Breast epithelium (tissue), 4 donors: ENCODE measurements at regions not wholly inside any gene's neighbourhood (a gene's known extent, or its start where the extent isn't known, plus 50 kb on each side); places are given as distances from the start of the nearest gene placed in this dataset.

Source experiments
- DNase-seq, 2 donors: peaks; one replicate each; pipeline ENCODE4 v3.0.0-alpha.2; 2019; ENCODE audit warnings: low spot score in 2 of 2
- H3K27ac ChIP-seq, 2 donors: fragments of 200-600 bp; sonication (generic) in 1 of 2; one replicate each; pipeline ENCODE4 v1.5.1; 2016 to 2019; ENCODE audit warnings: mild to moderate bottlenecking in 1 of 2
- H3K27me3 ChIP-seq, 2 donors: fragments of 200-600 bp; sonication (generic) in 1 of 2; one replicate each; pipeline versions ENCODE4 v1.5.1 to v1.6.0; 2017 to 2019; ENCODE audit warnings: control low read depth in 1 of 2, mild to moderate bottlenecking in 1 of 2
- H3K36me3 ChIP-seq: fragments of 200-600 bp; one replicate; pipeline ENCODE4 v1.5.1; 2019
- H3K4me1 ChIP-seq, 2 donors: fragments of 200-600 bp; sonication (generic); one replicate each; pipeline ENCODE4 v1.5.1; 2016 to 2019; ENCODE audit warnings: control low read depth in 1 of 2
- H3K4me3 ChIP-seq, 3 donors: fragments of 200-600 bp; sonication (generic); 1 replicate in 2 of 3; 2 replicates in 1 of 3; pipeline ENCODE4 v1.5.1; 2016 to 2019; ENCODE audit warnings: mild to moderate bottlenecking in 3 of 3, moderate library complexity in 2 of 3
- H3K9me3 ChIP-seq, 2 donors: fragments of 200-600 bp; sonication (generic) in 1 of 2; one replicate each; pipeline ENCODE4 v1.5.1; 2016 to 2019; ENCODE audit warnings: control low read depth in 1 of 2
- CTCF ChIP-seq, 3 donors: fragments of 450-650 bp; IDR thresholded peaks; one replicate each; pipeline ENCODE4 v1.5.1; 2016 to 2017; ENCODE audit warnings: antibody characterized with exemption in 3 of 3, mild to moderate bottlenecking in 3 of 3, moderate library complexity in 3 of 3
- POLR2A ChIP-seq: fragments of 450-650 bp; IDR thresholded peaks from one replicate; pipeline ENCODE4 v1.6.1; 2016; ENCODE audit warnings: antibody characterized with exemption, mild to moderate bottlenecking, moderate library complexity
- POLR2AphosphoS5 ChIP-seq, 3 donors: sonication (generic); formaldehyde crosslinking; IDR thresholded peaks; one replicate each; pipeline ENCODE4 v1.6.1; 2017; ENCODE audit warnings: antibody characterized with exemption in 3 of 3
- intact Hi-C: fragments of 100-400 bp; cut with DNase I; formaldehyde crosslinking; loops from one replicate; pipeline ENCODE4 v1.15.1; 2023; ENCODE audit warnings: low total_unique reads

GRCh38 chr2:67955748-67956603, 106.8 kb downstream of the C1D start:
- H3K27ac ChIP-seq: no peak overlapping the region
- H3K4me3 ChIP-seq: no peak overlapping the region
- intact Hi-C loops: no loop called here
- no peak for DNase-seq
- peaks cover 0 to 14% of the 10 kb centered on the region in 2 donors for H3K9me3 ChIP-seq
- no peaks in the 10 kb centered on the region for H3K4me1 ChIP-seq
- TF ChIP-seq POLR2A (no peak), POLR2AphosphoS5 (IDR thresholded peaks at IDR 0.05) (no peak)
- no peaks in the 10 kb centered on the region for H3K36me3 ChIP-seq
- no peaks in the 10 kb centered on the region for H3K27me3 ChIP-seq

GRCh38 chr2:67965246-67965645, 97.6 kb downstream of the C1D start:
- no peak for TF ChIP-seq POLR2A
- no peak for TF ChIP-seq CTCF (IDR thresholded peaks at IDR 0.05)
- no peak for TF ChIP-seq POLR2AphosphoS5 (IDR thresholded peaks at IDR 0.05)

GRCh38 chr2:67970071-67970470, 92.7 kb downstream of the C1D start:
- intact Hi-C loops: no loop called here
- DNase-seq: no peak
- TF ChIP-seq CTCF (IDR thresholded peaks at IDR 0.05) (no peak), POLR2A (no peak), POLR2AphosphoS5 (IDR thresholded peaks at IDR 0.05) (no peak)
- Histone ChIP-seq H3K27ac (no peak overlapping the region), H3K36me3 (no peaks in the 10 kb centered on the region), H3K9me3 (no peaks in the 10 kb centered on the region), H3K4me3 (no peak overlapping the region), H3K4me1 (no peaks in the 10 kb centered on the region), H3K27me3 (no peaks in the 10 kb centered on the region)

More at GRCh38 chr2:67965246-67965645, 97.6 kb downstream of the C1D start:
- no peaks in the 10 kb centered on the region for H3K27me3 ChIP-seq
- H3K9me3 ChIP-seq: no peaks in the 10 kb centered on the region
- H3K4me3 ChIP-seq: no peak overlapping the region
- intact Hi-C loops: no loop called here
- H3K36me3 ChIP-seq: no peaks in the 10 kb centered on the region
- no peak overlapping the region for H3K27ac ChIP-seq
- no peaks in the 10 kb centered on the region for H3K4me1 ChIP-seq
- DNase-seq: no peak

DNA sequence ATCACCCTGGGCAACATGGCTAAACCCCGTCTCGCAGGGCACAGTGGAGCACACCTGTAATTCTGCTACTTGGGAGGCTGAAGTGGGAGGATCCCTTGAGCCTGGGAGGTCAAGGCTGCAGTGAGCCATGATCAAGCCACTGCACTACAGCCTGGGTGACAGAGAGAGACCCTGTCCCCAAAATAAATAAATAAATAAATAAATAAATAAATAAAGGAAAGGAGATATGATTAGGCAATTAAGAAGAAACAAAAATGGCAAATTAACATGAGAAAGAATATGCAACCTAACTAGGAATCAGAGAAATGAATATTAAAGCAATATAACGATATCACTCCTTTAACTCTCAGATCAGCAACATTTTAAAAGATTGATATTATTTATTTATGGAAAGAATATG, 92.3 kb downstream of the C1D start:
- H3K4me1 ChIP-seq: no peaks in the 10 kb centered on the region
- no peaks in the 10 kb centered on the region for H3K9me3 ChIP-seq
- no peak overlapping the region for H3K4me3 ChIP-seq
- DNase-seq: no peak
- intact Hi-C loops: no loop called here
- no peaks in the 10 kb centered on the region for H3K36me3 ChIP-seq
- no peak overlapping the region for H3K27ac ChIP-seq
- no peak for TF ChIP-seq POLR2A
- no peak for TF ChIP-seq POLR2AphosphoS5 (IDR thresholded peaks at IDR 0.05)
- no peak for TF ChIP-seq CTCF (IDR thresholded peaks at IDR 0.05)
- H3K27me3 ChIP-seq: no peaks in the 10 kb centered on the region

DNA sequence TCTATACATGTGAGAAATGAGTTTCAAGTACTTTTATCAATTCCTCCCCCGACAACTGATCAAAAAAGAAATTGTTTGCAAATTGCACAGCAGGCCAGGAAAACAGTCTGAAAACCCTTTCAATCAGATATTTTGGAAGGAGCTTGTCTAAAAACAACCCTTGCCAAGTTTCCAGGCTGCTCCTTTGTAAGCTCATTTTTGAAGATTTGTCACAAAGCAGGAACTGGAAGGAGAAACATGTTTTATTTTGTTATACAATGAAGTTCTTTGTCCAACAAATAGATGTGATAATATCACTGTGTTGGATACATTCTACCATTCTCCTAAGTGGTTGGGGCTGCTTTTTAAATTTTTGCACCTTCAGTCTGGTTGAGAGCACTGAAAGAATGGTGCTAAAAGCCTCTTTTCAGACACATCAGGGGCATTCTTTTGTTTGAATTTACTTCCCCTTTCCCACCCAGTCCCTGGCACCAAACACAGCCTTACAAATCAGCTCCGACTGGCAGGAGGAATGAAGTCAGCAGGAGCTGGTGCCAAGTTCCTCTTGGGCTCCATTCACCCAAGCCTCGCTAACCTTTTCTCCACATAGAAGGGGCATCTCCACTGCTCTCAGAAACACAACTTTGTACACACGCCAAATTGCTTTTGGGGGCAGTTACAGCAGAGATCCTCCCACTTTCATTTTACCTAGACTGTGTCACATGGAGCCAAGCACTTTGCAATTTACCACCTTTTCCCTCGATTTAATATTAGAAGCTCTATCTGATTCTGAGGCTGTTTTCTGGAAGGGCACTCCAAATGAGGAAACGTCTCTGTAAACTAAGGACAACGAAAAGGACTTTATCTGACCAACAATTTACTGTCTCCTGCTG, 88.0 kb downstream of the C1D start:
- Histone ChIP-seq H3K4me1 (no peaks in the 10 kb centered on the region), H3K27ac (peak overlapping the region; percentile 19 to 38), H3K4me3 (peak overlapping the region in 2 of 3 donors; percentile 12 to 37), H3K9me3 (no peaks in the 10 kb centered on the region), H3K27me3 (no peaks in the 10 kb centered on the region), H3K36me3 (no peaks in the 10 kb centered on the region)
- TF ChIP-seq POLR2AphosphoS5 (IDR thresholded peaks at IDR 0.05) (no peak), CTCF (IDR thresholded peaks at IDR 0.05) (no peak), POLR2A (no peak)
- DNase-seq: peak in 1 of 2 donors; percentile 22
- intact Hi-C loops: no loop called here
